ENCODE measurements at regions not wholly inside any gene's neighbourhood (a gene's known extent, or its start where the extent isn't known, plus 50 kb on each side); places are given as distances from the start of the nearest gene placed in this dataset.
A peak's percentile ranks its signal among the peaks of the same experiment; 100 is the strongest.

DNA sequence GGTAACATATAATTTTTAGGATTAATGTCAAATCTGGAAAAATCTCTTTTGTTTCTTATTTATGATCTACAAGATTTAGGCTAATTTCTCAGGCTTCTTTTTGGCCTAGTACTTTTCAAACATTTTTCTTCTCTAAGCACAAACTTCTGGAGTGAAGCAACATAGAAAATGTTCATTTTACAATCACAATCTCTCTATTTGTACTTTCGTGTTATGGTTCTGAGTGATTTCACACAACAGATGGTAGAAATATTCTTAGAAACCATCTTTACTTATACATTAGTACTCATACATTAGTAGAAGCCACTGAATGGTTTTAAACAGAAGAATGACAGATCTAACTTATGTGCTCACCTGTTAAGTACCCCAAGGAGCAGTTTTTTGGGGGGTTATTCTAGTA is 106.3 kb upstream of the ANO3 start:
- Histone ChIP-seq H3K9me3 (no peaks in the 10 kb centered on the region), H3K27ac (no peak overlapping the region), H3K36me3 (no peaks in the 10 kb centered on the region), H3K27me3 (no peaks in the 10 kb centered on the region), H3K4me1 (no peaks in the 10 kb centered on the region), H3K4me3 (no peak overlapping the region)
- TF ChIP-seq, protein P1, sequence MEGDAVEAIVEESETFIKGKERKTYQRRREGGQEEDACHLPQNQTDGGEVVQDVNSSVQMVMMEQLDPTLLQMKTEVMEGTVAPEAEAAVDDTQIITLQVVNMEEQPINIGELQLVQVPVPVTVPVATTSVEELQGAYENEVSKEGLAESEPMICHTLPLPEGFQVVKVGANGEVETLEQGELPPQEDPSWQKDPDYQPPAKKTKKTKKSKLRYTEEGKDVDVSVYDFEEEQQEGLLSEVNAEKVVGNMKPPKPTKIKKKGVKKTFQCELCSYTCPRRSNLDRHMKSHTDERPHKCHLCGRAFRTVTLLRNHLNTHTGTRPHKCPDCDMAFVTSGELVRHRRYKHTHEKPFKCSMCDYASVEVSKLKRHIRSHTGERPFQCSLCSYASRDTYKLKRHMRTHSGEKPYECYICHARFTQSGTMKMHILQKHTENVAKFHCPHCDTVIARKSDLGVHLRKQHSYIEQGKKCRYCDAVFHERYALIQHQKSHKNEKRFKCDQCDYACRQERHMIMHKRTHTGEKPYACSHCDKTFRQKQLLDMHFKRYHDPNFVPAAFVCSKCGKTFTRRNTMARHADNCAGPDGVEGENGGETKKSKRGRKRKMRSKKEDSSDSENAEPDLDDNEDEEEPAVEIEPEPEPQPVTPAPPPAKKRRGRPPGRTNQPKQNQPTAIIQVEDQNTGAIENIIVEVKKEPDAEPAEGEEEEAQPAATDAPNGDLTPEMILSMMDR (IDR thresholded peaks at IDR 0.05), result no peak
- no peak for DNase-seq (ENCODE audit: low spot score in 2 of 2)
- intact Hi-C loops (cut with DNase I), result loop anchor here (5.0 kb wide), 1 partner anchor 243 kb away; no protein-coding TSS in a partner anchor

DNA sequence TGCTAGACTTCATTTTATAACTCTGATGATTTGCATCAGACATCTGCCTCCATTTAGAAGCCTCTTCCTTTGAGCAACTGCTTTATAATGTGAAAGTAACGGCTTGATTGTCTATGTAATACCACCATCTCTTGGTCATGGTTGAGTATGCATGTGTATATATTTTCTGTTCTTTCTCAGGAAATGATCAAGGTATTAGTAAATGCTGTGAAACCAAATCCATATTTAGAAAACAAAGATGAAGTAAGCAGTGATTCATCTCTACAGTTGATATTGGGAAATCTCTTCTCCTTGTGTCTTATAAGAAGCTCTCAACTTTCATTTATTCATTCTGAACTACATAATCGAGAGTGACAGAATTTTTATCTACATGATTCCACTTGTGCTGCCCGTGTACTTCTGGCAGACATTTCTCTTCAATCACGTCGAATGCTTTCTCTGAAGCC is 104.6 kb upstream of the ANO3 start:
- H3K4me1 ChIP-seq, result no peaks in the 10 kb centered on the region
- TF ChIP-seq, protein P1 (IDR thresholded peaks at IDR 0.05), result peak in 1 of 3 experiments; percentile 28
- intact Hi-C loops (cut with DNase I), result loop anchor here (5.0 kb wide), 1 partner anchor 245 kb away; no protein-coding TSS in a partner anchor
- no peak overlapping the region for H3K4me3 ChIP-seq
- H3K36me3 ChIP-seq, result no peaks in the 10 kb centered on the region
- DNase-seq (ENCODE audit: low spot score in 2 of 2), result no peak
- no peaks in the 10 kb centered on the region for H3K9me3 ChIP-seq
- no peak overlapping the region for H3K27ac ChIP-seq
- no peaks in the 10 kb centered on the region for H3K27me3 ChIP-seq

DNA sequence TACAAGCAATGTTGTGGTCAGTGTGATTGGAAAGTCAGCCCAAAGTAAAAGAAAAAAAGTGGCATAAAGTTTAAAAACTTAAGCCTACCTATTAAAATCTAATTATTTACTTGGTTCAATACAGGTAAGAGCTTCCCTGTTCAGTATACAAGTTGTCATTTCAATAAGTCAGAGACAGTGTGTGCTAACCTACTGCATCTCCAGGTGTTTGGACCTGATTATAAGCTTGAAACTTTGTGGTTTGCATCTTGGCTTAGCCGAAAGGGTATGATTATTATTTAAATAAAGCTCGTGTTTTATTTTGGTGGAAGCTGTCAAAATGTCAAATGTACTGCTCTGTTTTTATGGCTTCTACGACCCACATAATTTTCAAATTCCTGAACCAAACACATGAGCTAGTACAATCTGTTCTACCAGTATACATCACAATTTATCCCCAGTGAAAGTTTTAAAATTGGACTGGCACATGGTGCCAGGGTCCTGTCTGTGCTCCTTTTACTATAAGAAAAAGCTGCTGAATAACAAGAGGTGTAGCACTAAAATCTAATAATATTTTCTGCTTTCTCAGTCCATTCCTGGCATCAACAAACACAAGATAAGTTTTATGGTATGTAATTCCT is 103.9 kb upstream of the ANO3 start:
- H3K27ac ChIP-seq, result no peak overlapping the region
- intact Hi-C loops (cut with DNase I), result loop anchor here (5.0 kb wide), 1 partner anchor 246 kb away; no protein-coding TSS in a partner anchor
- H3K36me3 ChIP-seq, result no peaks in the 10 kb centered on the region
- TF ChIP-seq, protein P1 (IDR thresholded peaks at IDR 0.05), result no peak
- no peaks in the 10 kb centered on the region for H3K27me3 ChIP-seq
- no peaks in the 10 kb centered on the region for H3K9me3 ChIP-seq
- H3K4me1 ChIP-seq, result no peaks in the 10 kb centered on the region
- H3K4me3 ChIP-seq, result no peak overlapping the region
- DNase-seq (ENCODE audit: low spot score in 2 of 2), result no peak

DNA sequence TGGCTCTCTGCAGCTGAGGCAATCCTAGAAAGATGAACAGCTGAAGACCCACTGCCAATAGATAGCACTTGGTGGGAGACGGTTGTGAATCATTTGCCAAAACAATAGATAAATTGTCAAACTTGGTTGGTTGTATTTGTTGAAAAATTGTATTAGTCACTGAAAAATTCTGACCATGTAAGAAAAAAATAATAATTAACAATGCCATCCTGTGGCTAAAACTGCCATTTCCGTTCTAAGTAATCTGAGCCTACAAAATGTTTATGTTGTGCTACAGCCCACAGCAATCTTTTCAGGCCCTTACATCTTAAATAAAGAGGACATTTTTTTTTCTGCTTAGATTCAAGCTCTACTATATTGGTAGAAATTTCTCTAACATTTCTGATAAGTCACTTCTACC is 103.2 kb upstream of the ANO3 start:
- DNase-seq (ENCODE audit: low spot score in 2 of 2), result no peak
- no peaks in the 10 kb centered on the region for H3K9me3 ChIP-seq
- intact Hi-C loops (cut with DNase I), result loop anchor here (5.0 kb wide), 1 partner anchor 246 kb away; no protein-coding TSS in a partner anchor
- no peaks in the 10 kb centered on the region for H3K36me3 ChIP-seq
- TF ChIP-seq, protein P1 (IDR thresholded peaks at IDR 0.05), result no peak
- H3K27ac ChIP-seq, result no peak overlapping the region
- H3K4me3 ChIP-seq, result no peak overlapping the region
- H3K4me1 ChIP-seq, result no peaks in the 10 kb centered on the region
- H3K27me3 ChIP-seq, result no peaks in the 10 kb centered on the region

DNA sequence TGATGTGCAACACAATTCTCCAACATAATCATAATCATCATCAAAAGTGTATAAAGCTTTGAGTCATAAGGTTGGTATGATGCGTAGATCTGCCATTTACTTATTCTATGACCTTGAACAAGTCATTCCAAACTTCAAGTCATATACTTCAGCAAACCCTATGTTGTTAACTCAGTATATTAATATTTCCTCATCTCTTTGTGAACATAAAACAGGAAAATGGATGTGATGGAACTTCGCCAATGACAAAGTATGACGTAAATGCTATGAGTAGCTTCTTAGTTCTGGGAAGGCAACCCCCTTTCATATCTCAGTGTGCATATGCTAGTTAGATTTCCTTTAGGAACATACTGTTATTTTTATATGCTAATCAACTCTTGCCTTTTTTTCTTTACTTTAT is 102.7 kb upstream of the ANO3 start:
- no peaks in the 10 kb centered on the region for H3K9me3 ChIP-seq
- no peaks in the 10 kb centered on the region for H3K27me3 ChIP-seq
- no peak for DNase-seq (ENCODE audit: low spot score in 2 of 2)
- no peak overlapping the region for H3K4me3 ChIP-seq
- no peaks in the 10 kb centered on the region for H3K36me3 ChIP-seq
- no peaks in the 10 kb centered on the region for H3K4me1 ChIP-seq
- TF ChIP-seq, protein P1 (IDR thresholded peaks at IDR 0.05), result no peak
- H3K27ac ChIP-seq, result no peak overlapping the region
- intact Hi-C loops (cut with DNase I), result loop anchor here (5.0 kb wide), 1 partner anchor 247 kb away; no protein-coding TSS in a partner anchor
